ENCODE measurements at regions not wholly inside any gene's neighbourhood (a gene's known extent, or its start where the extent isn't known, plus 50 kb on each side); places are given as distances from the start of the nearest gene placed in this dataset.

DNA sequence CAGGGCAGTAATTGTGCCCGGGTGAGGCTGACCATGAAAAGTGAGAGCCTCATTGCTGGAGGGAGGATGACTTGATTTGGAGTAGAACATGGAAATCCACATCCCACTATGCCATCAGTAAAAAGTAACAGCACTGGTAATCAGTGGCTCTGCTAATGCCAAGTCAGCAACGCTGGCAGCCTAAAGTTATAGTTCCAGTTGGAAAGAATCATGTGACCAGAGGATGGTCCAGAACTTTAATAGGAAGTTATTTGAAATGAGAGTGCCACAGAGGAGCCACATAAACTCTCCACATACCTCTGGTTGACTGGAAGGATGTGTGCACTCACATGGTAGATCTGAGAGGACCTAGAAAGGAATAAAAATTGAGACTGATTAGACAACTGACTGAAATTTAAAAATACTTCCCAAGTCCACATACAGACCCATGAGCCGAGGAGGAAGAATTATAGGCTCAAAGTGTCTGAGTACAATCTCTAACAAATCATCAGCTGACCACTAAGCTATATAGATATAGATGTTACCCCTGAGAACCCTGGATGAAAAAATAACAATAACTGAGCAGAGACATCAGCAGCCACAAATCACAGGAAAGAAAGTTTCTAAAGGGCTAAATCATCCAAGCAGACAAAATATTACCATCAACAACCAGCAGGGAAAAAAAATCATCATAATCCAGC is 346.8 kb downstream of the STK39 start:
- H3K4me1 ChIP-seq (ENCODE audit: insufficient read depth, low read length), result no peaks in the 10 kb centered on the region
- no peak for DNase-seq
- no peaks in the 10 kb centered on the region for H3K4me1 Mint-ChIP-seq (ENCODE audit: low read depth)
- no peak overlapping the region for H3K4me3 ChIP-seq (ENCODE audit: low read length)
- intact Hi-C loops (cut with DNase I, micrococcal nuclease), result no loop called here
- TF ChIP-seq CTCF (IDR thresholded peaks at IDR 0.05), result no peak
- no peaks in the 10 kb centered on the region for H3K36me3 ChIP-seq (ENCODE audit: insufficient read depth, low read length)
- no peaks in the 10 kb centered on the region for H3K27me3 ChIP-seq (ENCODE audit: control insufficient read depth in 1 of 2, insufficient read depth in 2 of 2, low read length in 2 of 2)
- H3K27ac Mint-ChIP-seq, result no peak overlapping the region
- no peaks in the 10 kb centered on the region for H3K9me3 Mint-ChIP-seq
- no peaks in the 10 kb centered on the region for H3K36me3 Mint-ChIP-seq (ENCODE audit: low read depth)
- H3K27me3 Mint-ChIP-seq, result peaks cover 19% of the 10 kb centered on the region
- no peak for ATAC-seq (ENCODE audit: poor library complexity)
- CTCF ChIA-PET, result no interaction called here
- no peak overlapping the region for H3K4me3 Mint-ChIP-seq
- H3K9me3 ChIP-seq (ENCODE audit: control insufficient read depth in 1 of 2, insufficient read depth in 1 of 2, low read length in 2 of 2), result no peaks in the 10 kb centered on the region
- no peak overlapping the region for H3K27ac ChIP-seq (ENCODE audit: low read depth in 1 of 2, low read length in 2 of 2)
- POLR2A ChIA-PET, result no interaction called here

- H3K9me3 ChIP-seq (ENCODE audit: control insufficient read depth in 1 of 2, insufficient read depth in 1 of 2, low read length in 2 of 2), result no peaks in the 10 kb centered on the region
- no peak overlapping the region for H3K27ac Mint-ChIP-seq
- no peaks in the 10 kb centered on the region for H3K36me3 ChIP-seq (ENCODE audit: insufficient read depth, low read length)
- H3K36me3 Mint-ChIP-seq (ENCODE audit: low read depth), result no peaks in the 10 kb centered on the region
- H3K4me1 Mint-ChIP-seq (ENCODE audit: low read depth), result no peaks in the 10 kb centered on the region
- no peak for ATAC-seq (ENCODE audit: poor library complexity)
- no peaks in the 10 kb centered on the region for H3K9me3 Mint-ChIP-seq
- no peak overlapping the region for H3K4me3 Mint-ChIP-seq
- H3K4me1 ChIP-seq (ENCODE audit: insufficient read depth, low read length), result no peaks in the 10 kb centered on the region
- H3K27ac ChIP-seq (ENCODE audit: low read depth in 1 of 2, low read length in 2 of 2), result no peak overlapping the region
- ChIA-PET POLR2A (no interaction called here), CTCF (interaction anchor here (0.7 kb wide), 1 partner anchor 95 kb away, joined by 3 read pairs; no protein-coding TSS in a partner anchor)
- H3K27me3 ChIP-seq (ENCODE audit: control insufficient read depth in 1 of 2, insufficient read depth in 2 of 2, low read length in 2 of 2), result no peaks in the 10 kb centered on the region
- DNase-seq, result no peak
- no peak overlapping the region for H3K4me3 ChIP-seq (ENCODE audit: low read length)
- TF ChIP-seq CTCF (IDR thresholded peaks at IDR 0.05), result no peak
- intact Hi-C loops (cut with DNase I, micrococcal nuclease), result no loop called here
- peaks cover 16% of the 10 kb centered on the region for H3K27me3 Mint-ChIP-seq
These were observed 349.1 kb downstream of the STK39 start for GRCh38 chr2:167898340-167898739.

GRCh38 chr2:167891841-167892240 is 355.6 kb downstream of the STK39 start:
- peaks cover 0 to 7% of the 10 kb centered on the region in 2 experiments for H3K9me3 ChIP-seq (ENCODE audit: control insufficient read depth in 1 of 2, insufficient read depth in 1 of 2, low read length in 2 of 2)
- ATAC-seq (ENCODE audit: poor library complexity) (no peak), DNase-seq (no peak)
- H3K27me3 ChIP-seq (ENCODE audit: control insufficient read depth in 1 of 2, insufficient read depth in 2 of 2, low read length in 2 of 2), result no peaks in the 10 kb centered on the region
- H3K27ac Mint-ChIP-seq, result no peak overlapping the region
- CTCF ChIA-PET, result no interaction called here
- H3K27ac ChIP-seq (ENCODE audit: low read depth in 1 of 2, low read length in 2 of 2), result no peak overlapping the region
- H3K4me3 Mint-ChIP-seq, result no peak overlapping the region
- no peak for TF ChIP-seq CTCF (IDR thresholded peaks at IDR 0.05)
- H3K36me3 ChIP-seq (ENCODE audit: insufficient read depth, low read length), result no peaks in the 10 kb centered on the region
- H3K4me3 ChIP-seq (ENCODE audit: low read length), result no peak overlapping the region
- H3K4me1 Mint-ChIP-seq (ENCODE audit: low read depth), result no peaks in the 10 kb centered on the region
- H3K9me3 Mint-ChIP-seq, result peaks cover 7% of the 10 kb centered on the region
- peaks cover 28% of the 10 kb centered on the region for H3K27me3 Mint-ChIP-seq
- POLR2A ChIA-PET, result no interaction called here
- H3K4me1 ChIP-seq (ENCODE audit: insufficient read depth, low read length), result no peaks in the 10 kb centered on the region
- no peaks in the 10 kb centered on the region for H3K36me3 Mint-ChIP-seq (ENCODE audit: low read depth)
- intact Hi-C loops (cut with DNase I, micrococcal nuclease), result no loop called here

Measured in CD4-positive, alpha-beta T cell (primary cell).